Pancreas (tissue), 10 donors: ENCODE measurements at regions not wholly inside any gene's neighbourhood (a gene's known extent, or its start where the extent isn't known, plus 50 kb on each side); places are given as distances from the start of the nearest gene placed in this dataset.

Source experiments
- ATAC-seq, 4 donors: fragments of 200-7000 bp; cut with Tn5 transposase; one replicate each; pipeline versions ENCODE4 v1.8.0 to v1.9.1; 2020; ENCODE audit warnings: mild to moderate bottlenecking in 4 of 4, moderate library complexity in 4 of 4
- DNase-seq, 6 donors: peaks; one replicate each; pipeline ENCODE4 v3.0.0-alpha.2; 2020
- FAIRE-seq: peaks from 2 replicates; lab custom pipeline; 2012; peaks lifted over from hg19 to GRCh38; lab: Jason Lieb, UNC
- H3K27ac ChIP-seq, 4 donors: fragments of 200-600 bp; sonication (generic); 1 replicate in 3 of 4; 2 replicates in 1 of 4; pipeline versions ENCODE4 v1.5.0 to v1.8.0; 2020
- H3K27me3 ChIP-seq, 4 donors: fragments of 200-600 bp; one replicate each; pipeline ENCODE4 v1.8.0; 2021
- H3K36me3 ChIP-seq, 3 donors: fragments of 200-600 bp; sonication (generic) in 1 of 3; one replicate each; pipeline versions ENCODE4 v1.5.0 to v1.8.0; 2020 to 2021
- H3K4me1 ChIP-seq, 3 donors: fragments of 200-600 bp; one replicate each; pipeline ENCODE4 v1.8.0; 2021
- H3K4me3 ChIP-seq, 4 donors: fragments of 200-600 bp; sonication (generic) in 2 of 4; one replicate each; pipeline versions ENCODE4 v1.5.0 to v1.8.0; 2020 to 2021
- H3K9me3 ChIP-seq, 4 donors: fragments of 200-600 bp; one replicate each; pipeline ENCODE4 v1.8.0; 2021
- CTCF ChIP-seq, 4 donors: fragments of 200-600 bp; sonication (generic) in 3 of 4; IDR thresholded peaks; one replicate each; pipeline versions ENCODE4 v1.5.0 to v1.8.0; 2021; ENCODE audit warnings: antibody characterized with exemption in 4 of 4
- WGBS, 2 donors: extraction: QIAGEN DNeasy Blood & Tissue Kit; methylation state at CpG; one replicate each; pipeline ENCODE4 v1.1.7; 2013; 5-methylcytosine and 5-hydroxymethylcytosine counted together
- intact Hi-C, 3 donors: fragments of 100-400 bp; cut with DNase I; formaldehyde crosslinking; loops; one replicate each; pipeline versions ENCODE4 v1.11.1 to v1.14.2; 2022
- donor health status: healthy with polysubstance abuse.
- donor health status: DM: no; HTN: no; CAD: no; lungs with moderate emphysema.
- donor health status: DM: no; HTN: no; CAD: no.
- donor health status: control.
- donor health status: control.
- donor health status: Bipolar disorder and iron deficiency.
- donor health status: DM: yes; HTN: yes; CAD: no.
- donor health status: DM: no; HTN: no; CAD: no.
- donor health status: DM: no; HTN: no; CAD: no.
- donor health status: DM: yes; HTN: yes; CAD: no.

GRCh38 chr11:115103921-115104320 lies 400.3 kb downstream of the CADM1 start:
- H3K27me3 ChIP-seq: no peaks in the 10 kb centered on the region
- no peak for DNase-seq
- ATAC-seq: no peak
- no peaks in the 10 kb centered on the region for H3K4me1 ChIP-seq
- no peak for FAIRE-seq
- H3K36me3 ChIP-seq: no peaks in the 10 kb centered on the region
- intact Hi-C loops: no loop called here
- TF ChIP-seq CTCF (IDR thresholded peaks at IDR 0.05): no peak
- H3K4me3 ChIP-seq: no peak overlapping the region
- WGBS, 2 donors: 59 to 75% methylated on average over 7 of the region's 7 CpGs
- no peak overlapping the region for H3K27ac ChIP-seq
- no peaks in the 10 kb centered on the region for H3K9me3 ChIP-seq

GRCh38 chr11:115104851-115105453 lies 399.3 kb downstream of the CADM1 start:
- FAIRE-seq (no peak), ATAC-seq (no peak)

DNA sequence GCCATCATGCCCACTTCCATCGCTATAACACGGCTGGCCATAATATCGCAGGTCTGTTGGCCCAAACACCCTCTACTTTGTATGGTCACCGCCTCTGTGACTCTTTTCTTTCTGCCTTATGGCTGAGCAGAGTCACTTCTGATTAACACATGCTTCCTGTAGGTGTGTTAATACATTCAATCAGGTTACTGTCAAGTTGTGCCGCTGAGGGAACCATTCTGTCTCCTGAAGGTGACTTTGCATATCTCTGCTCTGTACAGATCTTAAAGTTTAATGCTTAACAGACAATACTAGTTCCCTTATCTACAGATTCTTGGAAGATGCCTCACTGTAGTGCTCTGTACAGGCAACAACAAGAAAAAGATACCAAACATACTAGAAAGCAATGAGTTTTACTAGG lies 393.1 kb downstream of the CADM1 start:
- ATAC-seq (no peak), DNase-seq (no peak), FAIRE-seq (no peak)
- no peaks in the 10 kb centered on the region for H3K27me3 ChIP-seq
- intact Hi-C loops: no loop called here
- no peaks in the 10 kb centered on the region for H3K9me3 ChIP-seq
- no peaks in the 10 kb centered on the region for H3K4me1 ChIP-seq
- 67 to 72% methylated on average over 5 of the region's 5 CpGs for WGBS, 2 donors
- H3K4me3 ChIP-seq: no peak overlapping the region
- H3K27ac ChIP-seq: no peak overlapping the region
- H3K36me3 ChIP-seq: no peaks in the 10 kb centered on the region
- TF ChIP-seq CTCF (IDR thresholded peaks at IDR 0.05): no peak

More at GRCh38 chr11:115104851-115105453, 399.3 kb downstream of the CADM1 start:
- no peak overlapping the region for H3K4me3 ChIP-seq
- H3K27ac ChIP-seq: no peak overlapping the region
- no peaks in the 10 kb centered on the region for H3K4me1 ChIP-seq
- no peak for TF ChIP-seq CTCF (IDR thresholded peaks at IDR 0.05)
- no peak for DNase-seq
- no peaks in the 10 kb centered on the region for H3K36me3 ChIP-seq
- no peaks in the 10 kb centered on the region for H3K9me3 ChIP-seq
- WGBS, 2 donors: 63 to 66% methylated on average over 9 of the region's 9 CpGs
- intact Hi-C loops: no loop called here
- H3K27me3 ChIP-seq: no peaks in the 10 kb centered on the region

GRCh38 chr11:115112754-115113153 lies 391.5 kb downstream of the CADM1 start:
- TF ChIP-seq CTCF (IDR thresholded peaks at IDR 0.05): no peak
- Histone ChIP-seq H3K27me3 (no peaks in the 10 kb centered on the region), H3K36me3 (no peaks in the 10 kb centered on the region), H3K4me1 (no peaks in the 10 kb centered on the region), H3K9me3 (no peaks in the 10 kb centered on the region), H3K4me3 (no peak overlapping the region), H3K27ac (no peak overlapping the region)
- no peak for ATAC-seq
- 47 to 56% methylated on average over 6 of the region's 6 CpGs for WGBS, 2 donors
- no peak for DNase-seq
- FAIRE-seq: no peak
- intact Hi-C loops: no loop called here

DNA sequence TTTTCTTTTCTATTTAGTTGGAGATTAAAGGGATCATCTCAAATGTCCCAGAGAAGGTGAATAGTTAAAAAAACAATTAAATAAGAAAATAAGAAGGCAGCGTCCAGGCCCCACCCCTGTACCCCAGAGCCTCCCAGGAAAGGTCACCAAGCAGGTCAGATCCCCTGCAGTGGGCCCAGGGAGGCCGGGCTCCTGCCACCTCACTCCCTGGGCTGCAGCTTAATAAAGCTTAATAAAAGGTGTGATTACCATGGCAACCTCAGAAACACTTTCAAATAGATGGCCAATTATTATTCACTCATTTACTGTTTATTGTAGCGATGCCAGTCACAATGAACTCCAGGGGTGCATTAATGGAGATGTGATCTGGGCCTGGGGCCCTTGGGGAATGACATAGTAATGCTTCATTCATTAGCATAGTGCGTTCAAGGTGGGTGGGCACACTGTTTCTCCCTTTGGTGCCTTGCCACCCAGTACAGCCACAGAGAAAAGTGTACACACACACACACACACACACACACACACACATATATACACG lies 386.2 kb downstream of the CADM1 start:
- intact Hi-C loops: no loop called here
- DNase-seq (no peak), ATAC-seq (no peak), FAIRE-seq (no peak)
- no peaks in the 10 kb centered on the region for H3K27me3 ChIP-seq
- 49 to 53% methylated on average over 5 of the region's 5 CpGs for WGBS, 2 donors
- H3K4me3 ChIP-seq: no peak overlapping the region
- H3K27ac ChIP-seq: no peak overlapping the region
- H3K36me3 ChIP-seq: no peaks in the 10 kb centered on the region
- H3K4me1 ChIP-seq: no peaks in the 10 kb centered on the region
- H3K9me3 ChIP-seq: no peaks in the 10 kb centered on the region
- TF ChIP-seq CTCF (IDR thresholded peaks at IDR 0.05): no peak
